Breast epithelium (tissue), 3 donors: ENCODE measurements at regions not wholly inside any gene's neighbourhood (a gene's known extent, or its start where the extent isn't known, plus 50 kb on each side); places are given as distances from the start of the nearest gene placed in this dataset.
"Not testable (repeated sequence)": the region's sequence is repeated elsewhere in the genome, so short reads cannot be mapped to it uniquely, and the experiment has no call there.

Experiments used
- CTCF ChIP-seq, 3 donors: fragments of 450-650 bp; IDR thresholded peaks; one replicate each; pipeline ENCODE4 v1.5.1; 2016 to 2017; ENCODE audit warnings: antibody characterized with exemption in 3 of 3, mild to moderate bottlenecking in 3 of 3, moderate library complexity in 3 of 3
- POLR2A ChIP-seq: fragments of 450-650 bp; IDR thresholded peaks from one replicate; pipeline ENCODE4 v1.6.1; 2016; ENCODE audit warnings: antibody characterized with exemption, mild to moderate bottlenecking, moderate library complexity

- TF ChIP-seq POLR2A; CTCF (IDR thresholded peaks at IDR 0.05): not testable (repeated sequence)
Measured at GRCh38 chr14:48011484-48011883, 336.1 kb upstream of the MDGA2 start.
